Upper lobe of left lung (tissue), 4 donors: ENCODE measurements at regions not wholly inside any gene's neighbourhood (a gene's known extent, or its start where the extent isn't known, plus 50 kb on each side); places are given as distances from the start of the nearest gene placed in this dataset.

Experiments
- CTCF ChIP-seq, 6 experiments: fragments of 450-650 bp in 4 of 6; fragments of 200-600 bp in 2 of 6; sonication (generic) in 2 of 6; IDR thresholded peaks; one replicate each; pipeline ENCODE4 v1.5.1; 2016 to 2019; ENCODE audit warnings: antibody characterized with exemption in 6 of 6
- POLR2A ChIP-seq, 4 donors: fragments of 450-650 bp; IDR thresholded peaks; one replicate each; pipeline ENCODE4 v1.5.1; 2016 to 2017; ENCODE audit warnings: antibody characterized with exemption in 4 of 4, mild to moderate bottlenecking in 2 of 4

GRCh38 chr3:193029800-193030199 is 112.1 kb upstream of the MB21D2 start:
- no peak for TF ChIP-seq CTCF (IDR thresholded peaks at IDR 0.05)
- TF ChIP-seq POLR2A (IDR thresholded peaks at IDR 0.05), result no peak
